HCT116 (cell line): ENCODE measurements at regions not wholly inside any gene's neighbourhood (a gene's known extent, or its start where the extent isn't known, plus 50 kb on each side); places are given as distances from the start of the nearest gene placed in this dataset.

Experiments used
- ATAC-seq: fragments of 200-7000 bp; cut with Tn5 transposase; 2 replicates; pipeline ENCODE4 v1.9.1; 2020; ENCODE audit warnings: mild to moderate bottlenecking, moderate library complexity
- BruUV-seq: library from RNA; stranded (reverse); fragments of 400-500 nt; replicated peaks from 2 replicates; lab custom pipeline; 2021; lab: Mats Ljungman, UMichigan
- CTCF ChIA-PET: fragments of 300-600 bp; sonication (Branson Sonifier 250); formaldehyde crosslinking; loops from one replicate; lab custom pipeline; 2021; ENCODE audit warnings: antibody characterized with exemption; lab: Charles Lee
- POLR2A ChIA-PET: fragments of 300-600, 350-600 bp; sonication (Branson Sonifier 250); formaldehyde crosslinking; loops from one replicate; lab custom pipeline; 2021; ENCODE audit warnings: antibody characterized with exemption; lab: Charles Lee
- RAD21 ChIA-PET, 2 experiments: fragments of 300-600 bp; sonication (Branson Sonifier 250); formaldehyde crosslinking; loops; one replicate each; lab custom pipeline; 2023; ENCODE audit warnings: low total read pairs in 2 of 2; ENCODE audit not compliant: uncharacterized antibody in 2 of 2, unreplicated experiment in 2 of 2, low non-redundant PET in 1 of 2; lab: Charles Lee
- DNase-seq: peaks from one replicate; pipeline ENCODE4 v3.0.0-alpha.2; 2010; ENCODE audit warnings: low read depth, low spot score
- H2AFZ ChIP-seq: fragments of 200-600 bp; shearing (Covaris generic), sonication (generic); 2 replicates; pipeline ENCODE4 v1.6.1; 2017; ENCODE audit warnings: low read depth, mixed run types, mixed read lengths, antibody characterized with exemption, low read length; ENCODE audit not compliant: poor library complexity, severe bottlenecking
- H3K27ac ChIP-seq: 2 replicates; pipeline ENCODE4 v1.5.1; 2012; ENCODE audit warnings: low read depth, low read length
- H3K27me3 ChIP-seq: fragments of 200-600 bp; sonication (generic); 2 replicates; pipeline ENCODE4 v1.6.1; 2016; ENCODE audit warnings: mixed run types, low read length, mixed read lengths; ENCODE audit not compliant: insufficient read depth
- H3K36me3 ChIP-seq, 2 experiments: fragments of 200-500 bp in 1 of 2; fragments of 200-600 bp in 1 of 2; sonication (Bioruptor generic) in 1 of 2; sonication (generic) in 1 of 2; 2 replicates each; pipeline versions ENCODE4 v1.5.1 to v1.6.1; 2014 to 2016; ENCODE audit warnings: low read length in 2 of 2, inconsistent platforms in 1 of 2, mixed read lengths in 1 of 2, mixed run types in 1 of 2; ENCODE audit not compliant: insufficient read depth in 2 of 2, control insufficient read depth in 1 of 2
- H3K4me1 ChIP-seq, 2 experiments: fragments of 200-600 bp in 1 of 2; sonication (generic) in 1 of 2; 2 replicates each; pipeline versions ENCODE4 v1.5.1 to v1.6.1; 2012 to 2017; ENCODE audit warnings: low read length in 2 of 2, inconsistent platforms in 1 of 2, mild to moderate bottlenecking in 1 of 2, mixed read lengths in 1 of 2, mixed run types in 1 of 2, moderate library complexity in 1 of 2; ENCODE audit not compliant: insufficient read depth in 2 of 2, control insufficient read depth in 1 of 2
- H3K4me2 ChIP-seq: fragments of 200-600 bp; sonication (generic); 2 replicates; pipeline ENCODE4 v1.6.1; 2017; ENCODE audit warnings: mixed run types, low read length, mixed read lengths
- H3K4me3 ChIP-seq, 2 experiments: fragments of 200-600 bp in 1 of 2; sonication (generic) in 1 of 2; replicated peaks in 1 of 2; 2 replicates each; pipeline ENCODE4 v1.5.1; 2011 to 2016; ENCODE audit warnings: low read length in 2 of 2, control low read depth in 1 of 2, low read depth in 1 of 2, mild to moderate bottlenecking in 1 of 2, mixed read lengths in 1 of 2, mixed run types in 1 of 2
- H3K79me2 ChIP-seq: fragments of 200-600 bp; sonication (generic); 2 replicates; pipeline ENCODE4 v1.6.1; 2017; ENCODE audit warnings: mild to moderate bottlenecking, mixed run types, low read length, moderate library complexity, mixed read lengths; ENCODE audit not compliant: insufficient read depth
- H3K9ac ChIP-seq: fragments of 200-600 bp; sonication (generic); 2 replicates; pipeline ENCODE4 v1.6.1; 2016; ENCODE audit warnings: low read length, mixed read lengths
- H3K9me2 ChIP-seq: fragments of 200-600 bp; sonication (generic), shearing (Covaris generic); 2 replicates; pipeline ENCODE4 v1.6.1; 2017; ENCODE audit warnings: mixed run types, mild to moderate bottlenecking, moderate library complexity; ENCODE audit not compliant: insufficient read depth
- H3K9me3 ChIP-seq, 2 experiments: fragments of 200-500 bp in 1 of 2; fragments of 200-600 bp in 1 of 2; sonication (Bioruptor generic) in 1 of 2; sonication (generic) in 1 of 2; 2 replicates each; pipeline ENCODE4 v1.6.1; 2014 to 2017; ENCODE audit warnings: low read length in 2 of 2, mixed read lengths in 2 of 2, inconsistent platforms in 1 of 2, low read depth in 1 of 2, mild to moderate bottlenecking in 1 of 2, mixed run types in 1 of 2, moderate library complexity in 1 of 2; ENCODE audit not compliant: control insufficient read depth in 1 of 2, insufficient read depth in 1 of 2
- H4K20me1 ChIP-seq: fragments of 200-600 bp; sonication (generic), shearing (Covaris generic); 2 replicates; pipeline ENCODE4 v1.6.1; 2017; ENCODE audit warnings: mixed run types, mild to moderate bottlenecking, moderate library complexity; ENCODE audit not compliant: insufficient read depth
- CTCF ChIP-seq, 3 experiments: fragments of 200-600 bp in 1 of 3; sonication (generic) in 1 of 3; IDR thresholded peaks in 2 of 3; conservative IDR thresholded peaks in 1 of 3; 2 replicates each; pipeline ENCODE4 v1.5.1; 2012 to 2017; ENCODE audit warnings: low read depth in 2 of 3, low read length in 2 of 3, antibody characterized with exemption in 1 of 3, borderline replicate concordance in 1 of 3, control low read depth in 1 of 3, mild to moderate bottlenecking in 1 of 3, mixed read lengths in 1 of 3, mixed run types in 1 of 3, moderate library complexity in 1 of 3; ENCODE audit not compliant: insufficient read depth in 1 of 3
- EGR1 ChIP-seq: IDR thresholded peaks from 2 replicates; pipeline ENCODE4 v1.6.1; 2012; ENCODE audit warnings: low read depth
- ELF1 ChIP-seq: IDR thresholded peaks from 2 replicates; pipeline ENCODE4 v1.6.1; 2012; ENCODE audit warnings: low read depth, borderline replicate concordance
- EZH2 ChIP-seq: fragments of 200-600 bp; sonication (generic); IDR thresholded peaks from 2 replicates; pipeline ENCODE4 v1.6.1; 2017; ENCODE audit warnings: antibody characterized with exemption, mixed run types
- FOSL1 ChIP-seq: IDR thresholded peaks from 2 replicates; pipeline ENCODE4 v1.6.1; 2012; ENCODE audit warnings: low read depth
- JUND ChIP-seq: IDR thresholded peaks from 2 replicates; pipeline ENCODE4 v1.6.1; 2012
- POLR2AphosphoS5 ChIP-seq: IDR thresholded peaks from 2 replicates; pipeline ENCODE4 v1.6.1; 2011; ENCODE audit warnings: mild to moderate bottlenecking, low read depth, low read length, moderate library complexity
- RAD21 ChIP-seq: IDR thresholded peaks from 2 replicates; pipeline ENCODE4 v1.6.1; 2012; ENCODE audit warnings: low read depth, mild to moderate bottlenecking
- REST ChIP-seq: IDR thresholded peaks from 2 replicates; pipeline ENCODE4 v1.6.1; 2012; ENCODE audit warnings: low read depth
- SP1 ChIP-seq: IDR thresholded peaks from 2 replicates; pipeline ENCODE4 v1.6.1; 2012; ENCODE audit warnings: low read depth
- SRF ChIP-seq: IDR thresholded peaks from 2 replicates; pipeline ENCODE4 v1.6.1; 2012; ENCODE audit warnings: low read depth
- TCF7L2 ChIP-seq: IDR thresholded peaks from 2 replicates; pipeline ENCODE4 v1.7.0; 2011; ENCODE audit warnings: borderline replicate concordance, inconsistent platforms; ENCODE audit not compliant: insufficient read depth, insufficient read length; ENCODE audit errors: extremely low read depth
- YY1 ChIP-seq: IDR thresholded peaks from 2 replicates; pipeline ENCODE4 v1.6.1; 2011; ENCODE audit warnings: low read length, low read depth, moderate library complexity, mild to moderate bottlenecking; ENCODE audit not compliant: insufficient replicate concordance; ENCODE audit errors: extremely low read depth
- ZBTB33 ChIP-seq: IDR thresholded peaks from 2 replicates; pipeline ENCODE4 v1.6.1; 2011; ENCODE audit warnings: mild to moderate bottlenecking, low read length, moderate library complexity; ENCODE audit not compliant: insufficient replicate concordance; ENCODE audit errors: extremely low read depth
- ZFX ChIP-seq: fragments of 450-650 bp; IDR thresholded peaks from 2 replicates; pipeline ENCODE4 v1.6.1; 2017
- ZNF274 ChIP-seq: fragments of 200-500 bp; sonication (Bioruptor generic); IDR thresholded peaks from 2 replicates; pipeline ENCODE4 v1.6.1; 2014; ENCODE audit warnings: mild to moderate bottlenecking, low read depth, low read length, inconsistent platforms
- intact Hi-C: fragments of 100-400 bp; cut with micrococcal nuclease; formaldehyde crosslinking; loops from 2 replicates; pipeline ENCODE4 v1.10.0; 2022

GRCh38 chr4:60938621-60939020, 261.5 kb upstream of the ADGRL3 start:
- RAD21 ChIA-PET, result no interaction called here
- POLR2A ChIA-PET, result no interaction called here
- CTCF ChIA-PET, result no interaction called here
- H2AFZ ChIP-seq, result no peak overlapping the region
- no peak overlapping the region for H3K4me2 ChIP-seq
- no peak overlapping the region for H3K4me3 ChIP-seq
- H3K4me1 ChIP-seq, result no peaks in the 10 kb centered on the region
- no peaks in the 10 kb centered on the region for H3K36me3 ChIP-seq
- BruUV-seq, result no TSS peak
- intact Hi-C loops, result no loop called here
- TF ChIP-seq EZH2 (no peak), SP1 (no peak), YY1 (no peak), ZNF274 (no peak), ZFX (no peak), EGR1 (no peak), FOSL1 (no peak), POLR2AphosphoS5 (no peak), JUND (no peak), REST (no peak), TCF7L2 (no peak), ELF1 (no peak), ZBTB33 (no peak), CTCF (IDR thresholded peaks at IDR 0.05 in 2 of 3, conservative IDR thresholded peaks at IDR 0.05 in 1 of 3; ENCODE audit: borderline replicate concordance in 1 of 3, insufficient read depth in 1 of 3, low read depth in 2 of 3, low read length in 2 of 3) (no peak), RAD21 (no peak), SRF (no peak)
- DNase-seq (no peak), ATAC-seq (no peak)
- H3K27ac ChIP-seq, result no peak overlapping the region
- no peak overlapping the region for H3K9ac ChIP-seq
- no peaks in the 10 kb centered on the region for H3K79me2 ChIP-seq
- no peaks in the 10 kb centered on the region for H3K27me3 ChIP-seq
- peaks cover 4 to 12% of the 10 kb centered on the region in 2 experiments; a peak in 2 of 4 replicates for H3K9me3 ChIP-seq
- H4K20me1 ChIP-seq, result no peaks in the 10 kb centered on the region
- no peaks in the 10 kb centered on the region for H3K9me2 ChIP-seq
